GM18520 (cell line): ENCODE measurements at regions not wholly inside any gene's neighbourhood (a gene's known extent, or its start where the extent isn't known, plus 50 kb on each side); places are given as distances from the start of the nearest gene placed in this dataset.
A peak's percentile ranks its signal among the peaks of the same experiment; 100 is the strongest.
"Not testable (repeated sequence)": the region's sequence is repeated elsewhere in the genome, so short reads cannot be mapped to it uniquely, and the experiment has no call there.

Experiments used
- ATAC-seq: cut with Tn5 transposase; IDR thresholded peaks from one replicate; pipeline ENCODE4 v1.9.1; 2021; ENCODE audit not compliant: unreplicated experiment

DNA sequence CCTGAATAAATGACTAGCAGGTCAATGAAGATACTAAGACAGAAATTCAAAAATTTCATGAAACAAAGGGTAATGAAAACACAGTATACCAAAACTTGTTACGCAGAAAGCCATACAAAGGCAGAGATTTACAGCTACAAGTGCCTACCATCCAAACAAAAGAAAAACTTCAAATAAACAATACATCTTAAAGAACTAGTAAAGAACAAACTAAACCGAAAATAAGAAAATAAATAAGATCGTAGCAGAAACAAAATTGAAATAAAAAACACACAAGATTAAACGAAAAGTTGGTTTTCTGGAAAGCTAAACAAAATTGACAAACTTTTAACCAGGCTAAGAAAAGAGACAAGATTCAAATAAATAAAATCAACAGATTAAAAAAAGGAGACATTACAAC lies 51.5 kb downstream of the VPREB1 start:
- not testable (repeated sequence) for ATAC-seq

GRCh38 chr22:22297159-22297793 lies 52.7 kb downstream of the VPREB1 start:
- not testable (repeated sequence) for ATAC-seq

DNA sequence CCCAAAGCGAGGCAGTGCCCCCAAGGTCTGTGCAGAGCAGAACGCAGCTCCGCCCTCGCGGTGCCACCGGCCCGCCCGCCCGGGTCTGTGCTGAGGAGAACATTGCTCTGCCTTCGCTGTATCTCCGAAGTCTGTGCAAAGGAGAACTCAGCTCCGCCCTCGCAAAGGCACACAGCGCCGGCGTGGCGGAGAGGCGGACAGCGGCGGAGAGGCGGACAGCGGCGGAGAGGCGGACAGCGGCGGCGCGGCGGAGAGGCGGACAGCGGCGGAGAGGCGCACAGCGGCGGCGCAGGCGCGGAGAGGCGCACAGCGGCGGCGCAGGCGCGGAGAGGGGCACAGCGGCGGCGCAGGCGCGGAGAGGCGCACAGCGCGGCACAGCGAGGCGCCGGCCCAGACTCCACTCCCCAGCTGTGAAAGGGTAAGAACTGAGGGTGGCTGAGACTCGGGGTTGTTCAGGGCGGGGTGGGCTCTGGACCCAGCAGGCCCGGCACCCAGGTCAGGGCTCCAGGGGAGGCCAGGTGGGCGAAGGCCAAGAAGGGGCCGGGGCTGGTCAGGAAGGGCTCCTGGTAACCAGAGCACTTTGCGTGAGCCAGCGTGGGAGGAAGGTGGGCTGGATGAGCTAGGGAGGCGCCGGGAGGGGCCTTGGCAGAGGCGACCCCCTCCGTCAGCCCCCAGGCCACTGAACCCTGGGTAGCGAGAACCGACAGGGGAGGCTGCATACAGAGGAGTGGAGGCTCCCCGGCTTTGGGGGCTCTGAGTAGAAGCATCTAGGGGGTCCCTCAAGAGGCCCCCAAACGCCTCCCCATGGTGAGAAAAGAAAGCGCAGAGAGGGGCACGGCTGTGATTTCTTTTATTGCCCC lies 53.4 kb downstream of the VPREB1 start:
- peak; percentile 92 for ATAC-seq

- not testable (repeated sequence) for ATAC-seq
Observed at GRCh38 chr22:22298654-22299009, 54.0 kb downstream of the VPREB1 start.

DNA sequence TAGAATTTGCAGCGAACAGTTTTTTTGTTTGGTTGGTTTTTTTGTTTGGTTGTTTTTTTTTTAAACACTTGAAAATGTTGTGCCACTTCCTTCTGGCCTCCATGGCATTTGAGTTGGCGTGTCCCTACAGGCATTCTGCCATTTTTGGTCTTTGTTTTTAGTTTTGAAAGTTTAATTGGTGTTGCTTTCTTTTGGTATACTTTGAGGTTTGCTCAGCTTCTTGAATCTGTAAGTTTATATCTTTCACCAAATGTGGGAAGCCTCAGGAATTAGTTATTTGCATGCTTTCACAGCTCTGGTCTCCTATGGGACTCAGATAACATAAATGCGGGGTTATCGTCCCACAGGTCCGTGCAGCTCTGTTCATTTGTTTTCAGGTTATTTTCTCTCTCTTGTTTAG lies 55.9 kb downstream of the VPREB1 start:
- not testable (repeated sequence) for ATAC-seq

GRCh38 chr22:22300946-22301345 lies 56.4 kb downstream of the VPREB1 start:
- ATAC-seq = not testable (repeated sequence)

- no peak for ATAC-seq
Observed at GRCh38 chr22:22316589-22316988, 72.0 kb downstream of the VPREB1 start.

DNA sequence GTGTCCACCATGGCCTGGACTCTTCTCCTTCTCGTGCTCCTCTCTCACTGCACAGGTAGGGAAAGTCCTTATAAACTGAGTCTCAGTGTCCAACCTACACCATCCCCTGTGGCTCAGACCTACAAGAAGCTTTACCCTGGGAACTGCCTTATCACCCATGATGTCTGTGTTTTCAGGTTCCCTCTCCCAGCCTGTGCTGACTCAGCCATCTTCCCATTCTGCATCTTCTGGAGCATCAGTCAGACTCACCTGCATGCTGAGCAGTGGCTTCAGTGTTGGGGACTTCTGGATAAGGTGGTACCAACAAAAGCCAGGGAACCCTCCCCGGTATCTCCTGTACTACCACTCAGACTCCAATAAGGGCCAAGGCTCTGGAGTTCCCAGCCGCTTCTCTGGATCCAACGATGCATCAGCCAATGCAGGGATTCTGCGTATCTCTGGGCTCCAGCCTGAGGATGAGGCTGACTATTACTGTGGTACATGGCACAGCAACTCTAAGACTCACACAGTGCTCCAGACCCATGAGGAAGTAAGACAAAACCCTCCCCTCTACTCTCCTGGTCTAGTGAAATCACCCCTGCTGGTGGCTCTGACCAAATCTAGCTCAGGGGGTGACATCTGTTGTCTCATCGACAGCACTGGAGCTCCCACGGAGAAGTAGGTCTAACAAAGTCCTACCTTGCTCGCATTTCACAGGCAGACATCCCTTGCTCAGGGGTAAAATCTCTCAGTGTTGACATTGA lies 74.3 kb downstream of the VPREB1 start:
- ATAC-seq = no peak

GRCh38 chr22:22321743-22322611 lies 77.4 kb downstream of the VPREB1 start:
- ATAC-seq = not testable (repeated sequence)

DNA sequence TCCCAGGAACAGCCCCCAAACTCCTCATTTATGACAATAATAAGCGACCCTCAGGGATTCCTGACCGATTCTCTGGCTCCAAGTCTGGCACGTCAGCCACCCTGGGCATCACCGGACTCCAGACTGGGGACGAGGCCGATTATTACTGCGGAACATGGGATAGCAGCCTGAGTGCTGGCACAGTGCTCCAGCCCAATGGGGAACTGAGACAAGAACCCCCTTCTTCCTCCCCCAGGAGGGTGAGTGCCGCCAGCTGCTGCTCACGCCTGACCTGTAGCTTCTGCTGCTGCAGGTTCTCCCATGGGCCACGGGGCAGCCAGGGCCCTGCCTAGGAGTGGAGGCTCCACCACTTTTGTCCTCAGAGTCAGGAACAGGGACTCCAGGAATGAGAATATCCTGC lies 78.2 kb downstream of the VPREB1 start:
- no peak for ATAC-seq

DNA sequence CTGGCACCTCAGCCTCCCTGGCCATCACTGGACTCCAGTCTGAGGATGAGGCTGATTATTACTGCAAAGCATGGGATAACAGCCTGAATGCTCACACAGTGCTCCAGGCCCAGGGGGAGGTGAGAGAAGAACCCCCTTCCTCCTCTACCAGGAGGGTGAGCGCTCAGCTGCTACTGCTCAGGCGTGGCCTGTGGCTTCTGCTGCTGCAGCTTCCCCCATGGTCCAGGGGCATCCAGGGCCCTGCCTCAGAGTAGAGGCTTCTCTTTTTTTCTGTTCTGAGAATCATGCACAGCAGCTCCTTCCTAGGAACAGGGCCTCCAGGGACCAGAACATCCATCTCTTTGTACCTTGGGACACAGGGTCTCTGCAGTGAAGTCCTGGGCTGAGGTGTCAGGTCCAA lies 83.1 kb downstream of the VPREB1 start:
- no peak for ATAC-seq

GRCh38 chr22:22329792-22330191 lies 85.2 kb downstream of the VPREB1 start:
- ATAC-seq = no peak

- ATAC-seq = not testable (repeated sequence)
Observed at GRCh38 chr22:22335640-22336039, 91.1 kb downstream of the VPREB1 start.

- not testable (repeated sequence) for ATAC-seq
Observed at GRCh38 chr22:22336333-22336732, 91.7 kb downstream of the VPREB1 start.

- not testable (repeated sequence) for ATAC-seq
Observed at GRCh38 chr22:22338778-22339177, 94.2 kb downstream of the VPREB1 start.

DNA sequence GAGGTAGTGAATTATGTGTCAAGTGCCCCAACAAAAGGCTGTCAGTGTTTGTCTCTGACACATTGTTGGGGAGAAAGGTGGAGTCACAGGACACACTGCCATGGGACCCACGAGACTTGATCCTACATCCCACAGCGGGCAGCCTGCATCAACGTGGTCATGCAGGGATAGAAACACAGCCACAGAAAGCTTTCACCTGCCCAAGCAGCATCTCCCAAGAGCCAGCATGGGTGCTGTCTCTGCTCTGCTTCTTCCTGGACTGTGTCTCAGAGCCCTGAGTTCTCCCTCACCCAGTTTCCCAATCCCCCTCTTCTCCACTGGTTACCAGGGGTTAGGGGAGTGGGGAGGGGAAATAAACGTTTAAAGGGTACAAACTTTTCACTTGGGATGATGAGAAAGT lies 97.2 kb downstream of the VPREB1 start:
- no peak for ATAC-seq

- no peak for ATAC-seq
Observed at GRCh38 chr22:22342697-22343580, 98.4 kb downstream of the VPREB1 start.

- ATAC-seq = no peak
Observed at GRCh38 chr22:22343581-22344296, 99.2 kb downstream of the VPREB1 start.

GRCh38 chr22:22344430-22344829 lies 99.8 kb downstream of the VPREB1 start:
- ATAC-seq = no peak
